Stimulated activated naive CD8-positive, alpha-beta T cell treated with anti-CD3 and anti-CD28 coated beads, Interleukin-15, Interleukin-2, amounts not matched to agents 100 U/mL and 50 U/mL, for 24 hours (primary cell): ENCODE measurements at regions not wholly inside any gene's neighbourhood (a gene's known extent, or its start where the extent isn't known, plus 50 kb on each side); places are given as distances from the start of the nearest gene placed in this dataset.
A peak's percentile ranks its signal among the peaks of the same experiment; 100 is the strongest.
"Not testable (repeated sequence)": the region's sequence is repeated elsewhere in the genome, so short reads cannot be mapped to it uniquely, and the experiment has no call there.

Source experiments
- ATAC-seq: fragments of 150-1000 bp; cut with Tn5 transposase; one replicate; pipeline ENCODE4 v1.10.0; 2021
- DNase-seq: peaks from one replicate; pipeline ENCODE4 v3.0.0; 2021

DNA sequence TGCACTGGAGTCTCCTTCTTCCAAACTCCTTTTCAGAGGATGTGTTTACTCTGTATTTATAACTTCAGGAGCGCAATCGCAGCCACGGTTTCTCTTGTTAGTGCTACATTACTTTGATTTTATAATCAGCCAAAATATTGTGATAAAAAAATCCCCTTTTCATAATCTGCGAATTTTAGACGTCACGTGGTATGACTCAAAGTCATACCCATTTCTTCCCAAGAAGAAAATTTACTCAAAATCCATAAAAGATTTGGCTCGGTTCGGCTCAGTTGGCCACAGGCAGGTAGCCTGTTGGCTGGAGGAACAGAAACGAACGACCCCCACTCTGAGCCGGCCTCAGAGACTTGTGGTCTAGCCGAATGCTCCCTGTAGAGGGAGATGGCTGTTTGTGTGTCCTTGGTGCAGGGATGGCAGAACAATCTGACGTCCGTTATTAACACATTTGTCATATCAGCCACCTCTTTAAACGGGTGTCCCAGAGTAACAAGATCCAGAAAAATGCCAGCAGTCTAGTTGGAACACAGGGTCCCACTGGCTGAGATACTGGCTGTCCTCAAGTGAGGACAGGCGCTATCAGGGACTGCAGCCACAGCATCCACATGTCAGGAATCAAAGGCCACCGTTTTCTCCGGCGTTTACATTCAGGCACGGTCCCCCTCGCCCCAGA lies 247.6 kb downstream of the DLL1 start:
- ATAC-seq (no peak), DNase-seq (no peak)

DNA sequence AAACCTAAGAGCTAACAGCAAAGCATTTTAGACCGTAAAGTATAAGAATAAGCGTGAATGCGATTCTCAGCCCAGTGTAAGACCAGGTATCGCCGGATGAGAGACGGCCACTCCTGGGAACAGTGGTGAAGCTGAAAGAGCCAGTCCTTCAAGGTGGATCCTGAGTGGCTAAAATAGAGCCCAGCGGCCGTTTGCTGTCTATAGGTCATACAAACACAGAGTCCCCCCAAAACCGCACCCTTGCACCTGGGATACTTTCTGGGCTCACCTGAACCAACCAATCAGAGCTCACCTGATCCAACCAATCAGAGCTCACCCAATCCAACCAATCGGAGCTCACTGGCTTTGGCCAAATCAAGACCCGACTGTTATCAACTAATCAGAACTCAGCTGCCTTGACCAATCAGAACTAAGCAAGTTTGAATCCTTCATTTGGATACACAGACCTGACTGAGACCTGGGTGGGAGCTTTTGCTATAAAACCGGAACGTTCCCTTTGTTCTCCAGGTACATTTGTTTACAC lies 248.2 kb downstream of the DLL1 start:
- ATAC-seq (no peak), DNase-seq (no peak)

DNA sequence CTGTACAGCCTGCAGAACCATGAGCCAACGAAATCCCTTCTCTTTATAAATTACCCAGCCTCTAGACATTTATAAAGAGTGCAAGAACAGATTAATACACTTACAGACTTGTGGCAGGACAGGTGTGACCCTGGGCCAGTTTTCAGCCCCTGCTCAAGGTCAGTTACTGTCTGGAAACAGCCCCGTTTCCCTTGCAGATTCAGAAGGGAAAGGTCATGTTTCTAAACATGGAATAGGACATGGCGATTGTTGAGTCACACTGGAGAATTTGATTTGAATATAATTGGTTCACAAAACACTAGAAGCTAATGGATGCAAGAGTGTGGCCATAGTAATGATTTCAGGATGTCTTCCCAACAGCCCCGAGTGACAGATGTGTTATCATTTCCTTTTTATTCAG lies 248.8 kb downstream of the DLL1 start:
- ATAC-seq, result no peak
- DNase-seq, result no peak

DNA sequence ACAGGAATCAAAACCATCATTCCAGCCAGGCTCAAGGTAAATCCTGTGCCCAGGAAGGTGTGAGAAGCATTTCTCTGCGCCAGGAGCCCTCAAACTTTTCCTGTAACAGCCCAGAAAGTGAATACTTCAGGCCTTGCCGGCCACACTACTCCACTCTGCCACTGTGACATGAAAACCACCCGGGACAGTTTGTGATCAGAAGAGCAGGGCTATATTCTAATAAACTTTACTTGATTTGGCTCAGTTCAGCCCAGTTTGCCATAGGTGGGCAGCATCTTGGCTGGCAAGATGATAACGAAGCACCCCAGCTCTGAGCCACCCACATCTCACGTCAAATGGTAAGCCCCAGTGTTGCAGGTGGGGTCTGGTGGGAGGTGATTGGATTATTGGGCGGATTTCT lies 249.4 kb downstream of the DLL1 start:
- DNase-seq, result no peak
- ATAC-seq, result no peak

DNA sequence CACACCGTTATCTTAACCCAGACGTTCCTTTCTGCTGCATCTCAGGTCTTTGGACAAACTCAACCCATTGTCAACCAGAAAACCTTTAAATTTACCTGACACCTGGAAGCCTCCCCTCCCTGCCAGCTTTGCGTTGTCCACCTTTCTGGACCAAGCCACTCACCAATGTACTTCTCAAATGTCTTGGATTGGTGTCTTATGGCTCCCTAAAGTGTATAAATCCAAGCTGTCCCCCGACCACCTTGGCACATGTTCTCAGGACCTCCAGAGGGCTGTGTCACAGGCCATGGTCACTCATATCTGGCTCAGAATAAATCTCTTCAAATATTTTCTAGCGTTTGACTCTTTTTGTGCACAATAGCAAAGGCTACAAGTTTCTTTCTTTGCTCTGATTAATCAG lies 250.0 kb downstream of the DLL1 start:
- DNase-seq (no peak), ATAC-seq (no peak)

DNA sequence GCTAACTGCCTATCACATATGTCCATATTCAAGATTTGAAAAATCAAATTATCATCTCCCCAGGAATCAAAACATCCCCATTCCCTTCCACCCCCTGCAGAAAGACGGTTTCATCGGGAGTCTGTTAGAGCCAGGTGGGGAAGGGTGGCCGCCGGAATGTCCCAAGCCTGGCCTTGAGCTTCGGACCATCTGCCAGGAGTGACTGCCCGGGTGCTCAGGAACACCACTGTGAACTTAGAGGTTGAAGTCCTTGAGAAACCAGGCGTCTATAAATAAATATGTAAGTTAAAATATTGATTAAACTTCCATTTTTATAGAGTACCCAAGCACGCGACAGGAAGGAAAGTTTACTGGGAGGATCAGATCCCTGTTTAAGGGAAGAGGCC lies 250.8 kb downstream of the DLL1 start:
- ATAC-seq (no peak), DNase-seq (no peak)

DNA sequence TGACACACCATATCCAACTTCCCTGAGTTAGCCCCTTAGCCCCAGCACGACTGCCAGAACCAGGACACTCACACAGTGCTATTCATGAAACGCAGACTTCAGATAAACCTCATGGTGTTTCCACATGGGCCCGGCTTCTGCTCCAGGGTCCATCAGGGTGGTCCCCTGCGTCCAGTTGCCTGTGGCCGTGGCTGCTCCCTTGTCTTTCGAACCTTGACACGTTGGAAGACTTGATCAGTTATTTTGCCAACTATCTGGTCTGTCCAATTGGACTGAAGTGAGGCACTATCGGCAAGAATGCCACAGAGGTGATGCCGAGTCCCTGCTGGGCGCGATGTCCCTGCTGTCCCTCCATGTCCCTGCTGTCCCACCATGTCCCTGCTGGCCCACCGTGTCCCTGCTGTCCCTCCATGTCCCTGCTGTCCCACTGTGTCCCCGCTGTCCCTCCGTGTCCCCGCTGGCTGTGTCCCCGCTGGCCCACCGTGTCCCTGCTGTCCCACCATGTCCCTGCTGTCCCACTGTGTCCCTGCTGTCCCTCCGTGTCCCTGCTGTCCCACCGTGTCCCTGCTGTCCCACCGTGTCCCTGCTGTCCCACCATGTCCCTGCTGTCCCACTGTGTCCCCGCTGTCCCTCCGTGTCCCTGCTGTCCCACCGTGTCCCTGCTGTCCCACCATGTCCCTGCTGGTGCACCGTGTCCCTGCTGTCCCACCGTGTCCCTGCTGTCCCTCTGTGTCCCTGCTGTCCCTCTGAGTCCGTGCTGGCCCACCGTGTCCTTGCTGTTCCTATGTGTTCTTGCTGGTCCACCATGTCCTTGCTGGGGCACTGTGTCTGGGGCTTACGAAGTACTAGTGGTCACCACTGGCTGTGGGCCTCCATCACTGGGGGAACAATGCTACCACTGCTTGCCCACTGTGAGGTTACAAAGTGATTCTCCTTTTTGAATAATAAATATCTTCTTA lies 251.4 kb downstream of the DLL1 start:
- DNase-seq (no peak), ATAC-seq (no peak)

DNA sequence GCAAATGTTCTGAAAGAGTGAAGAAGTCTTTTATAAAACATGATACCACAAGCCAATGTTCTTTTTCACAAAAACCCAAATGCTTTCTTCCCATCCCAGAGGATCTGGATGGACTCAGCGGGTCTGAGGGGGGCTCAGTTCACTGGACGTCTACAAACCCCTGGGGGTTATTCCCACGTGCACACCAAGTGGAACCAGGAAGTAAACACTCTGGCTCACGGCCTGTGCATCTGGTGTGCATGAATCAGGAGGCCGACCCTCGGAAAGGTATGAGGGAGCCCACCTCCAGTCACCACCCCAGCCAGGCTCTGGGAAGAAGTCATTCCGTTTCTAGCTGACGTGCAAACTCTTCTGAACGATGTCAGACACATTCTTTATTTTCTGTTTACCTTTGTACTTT lies 252.2 kb downstream of the DLL1 start:
- DNase-seq (no peak), ATAC-seq (no peak)

DNA sequence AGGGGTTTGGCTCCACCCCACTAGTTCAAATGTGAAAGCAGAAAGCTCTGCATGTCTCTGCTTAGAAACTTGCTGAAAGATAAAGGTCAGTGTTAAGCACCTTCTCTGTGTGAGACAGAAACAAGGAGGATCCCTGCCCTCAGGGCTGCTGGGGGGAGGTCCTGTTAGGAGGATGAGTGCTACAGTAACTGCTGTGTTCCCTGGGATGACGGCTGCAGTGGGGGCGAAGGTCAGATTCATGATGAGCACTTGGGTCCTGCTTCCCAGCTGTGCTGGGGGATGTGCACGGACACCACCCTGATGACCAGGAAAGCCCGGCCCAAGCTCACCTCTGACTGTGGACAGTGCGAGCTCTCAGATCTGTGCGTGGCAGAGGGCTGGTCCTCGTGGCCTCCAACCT lies 252.6 kb downstream of the DLL1 start:
- ATAC-seq, result no peak
- no peak for DNase-seq

DNA sequence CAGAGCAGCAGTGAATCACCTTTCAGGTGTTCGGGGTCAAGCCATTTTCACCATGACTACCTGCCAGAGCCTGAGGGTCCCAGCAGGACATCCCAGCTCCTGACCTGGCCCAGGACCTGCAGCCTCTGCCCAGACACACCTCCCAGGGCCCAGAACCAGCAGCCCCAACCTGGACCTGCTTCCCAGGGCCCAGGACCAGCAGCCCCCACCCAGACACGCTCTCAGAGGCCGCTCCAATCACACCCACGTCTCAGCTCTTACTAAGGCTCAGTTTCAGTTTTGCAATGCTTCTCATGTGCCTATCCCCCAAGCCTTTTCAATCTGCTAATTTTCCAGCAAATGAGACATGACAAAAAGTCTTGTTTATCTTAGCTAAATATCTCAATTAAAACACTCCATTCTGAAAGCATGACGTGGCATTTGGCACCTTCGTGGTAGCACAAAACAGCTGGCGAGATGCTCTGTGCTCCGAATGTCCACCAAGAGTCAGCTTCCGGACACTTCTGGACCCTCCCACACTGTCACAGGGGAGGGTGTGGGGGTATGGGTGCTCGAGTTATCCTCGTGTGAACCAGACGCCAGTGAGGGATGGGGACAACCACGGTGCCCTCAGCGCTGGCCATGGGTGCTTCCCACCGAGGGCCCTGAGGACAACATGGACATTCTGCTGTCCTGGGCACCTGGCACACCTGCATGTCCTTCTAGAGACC lies 253.2 kb downstream of the DLL1 start:
- ATAC-seq, result no peak
- DNase-seq, result no peak

DNA sequence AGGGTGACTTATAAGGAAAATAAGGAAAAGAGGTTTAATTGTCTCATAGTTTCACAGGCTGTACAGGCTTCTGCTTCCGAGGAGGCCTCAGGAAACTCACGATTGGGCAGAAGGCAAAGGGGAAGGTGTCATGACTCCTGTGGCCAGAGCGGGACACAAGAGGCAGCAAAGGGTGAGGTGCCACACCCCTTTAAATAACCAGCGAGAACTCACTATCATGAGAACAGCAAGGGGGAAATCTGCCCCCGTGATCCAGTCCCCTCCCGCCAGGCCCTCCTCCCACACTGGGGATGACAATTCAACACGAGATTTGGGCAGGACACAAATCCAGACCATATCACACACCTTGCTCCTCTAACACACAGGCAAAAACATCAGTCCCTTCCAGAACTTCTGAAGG lies 254.0 kb downstream of the DLL1 start:
- ATAC-seq, result no peak

DNA sequence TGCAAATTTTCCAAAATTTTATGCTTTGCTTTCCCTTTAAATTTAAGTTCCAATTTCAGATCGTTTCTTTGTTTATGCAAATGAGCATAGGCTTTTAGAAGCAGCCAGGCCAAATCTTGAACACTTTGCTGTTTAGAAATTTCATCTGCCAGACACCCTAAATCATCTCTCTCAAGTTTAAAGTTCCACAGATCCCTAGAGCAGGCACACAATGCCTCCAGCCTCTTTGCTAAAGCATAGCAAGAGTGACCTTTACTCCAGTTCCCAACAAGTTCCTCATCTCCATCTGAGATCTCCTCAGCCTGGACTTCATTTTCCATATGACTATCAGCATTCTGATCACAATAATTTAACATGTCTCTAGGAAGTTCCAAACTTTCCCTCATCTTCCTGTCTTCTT lies 254.5 kb downstream of the DLL1 start:
- ATAC-seq, DNase-seq: not testable (repeated sequence)

More for the DNA sequence above, 254.0 kb downstream of the DLL1 start:
- DNase-seq, result no peak

DNA sequence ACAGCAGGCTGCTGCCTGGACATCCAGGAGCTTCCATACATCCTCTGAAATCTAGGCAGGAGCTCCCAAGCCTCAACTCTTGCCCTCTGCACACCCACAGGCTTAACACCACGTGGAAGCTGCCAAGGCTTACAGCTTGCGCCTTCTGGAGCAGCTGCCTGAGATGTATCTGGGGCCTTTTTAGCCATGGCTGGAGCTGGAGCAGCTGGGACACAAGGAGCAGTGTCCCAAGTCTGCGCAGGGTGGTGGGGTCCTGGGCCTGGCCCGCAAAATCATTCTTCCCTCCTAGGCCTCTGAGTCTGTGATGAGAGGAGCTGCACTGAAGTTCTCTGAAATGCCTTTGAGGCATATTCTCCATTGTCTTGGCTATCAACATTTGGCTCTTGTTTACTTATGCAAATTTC lies 255.0 kb downstream of the DLL1 start:
- ATAC-seq (no peak), DNase-seq (no peak)

DNA sequence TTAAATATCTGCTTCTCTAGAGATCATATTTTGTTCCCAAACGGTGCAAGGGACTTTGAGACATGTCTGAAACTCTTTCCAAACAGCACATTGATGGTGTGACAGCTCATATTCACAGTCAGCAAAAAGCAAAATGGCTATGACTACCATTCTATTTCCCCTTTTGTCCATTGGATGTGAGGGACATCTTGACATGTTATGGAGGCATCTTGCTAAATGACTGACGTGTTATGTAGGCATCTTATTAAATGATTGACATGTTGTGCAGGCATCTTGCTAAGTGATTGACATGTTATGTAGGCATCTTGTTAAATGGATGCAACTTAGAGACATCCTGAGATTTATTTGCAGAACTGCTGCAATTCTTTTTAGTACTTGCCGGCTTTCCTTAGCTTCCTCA lies 255.8 kb downstream of the DLL1 start:
- no peak for ATAC-seq

DNA sequence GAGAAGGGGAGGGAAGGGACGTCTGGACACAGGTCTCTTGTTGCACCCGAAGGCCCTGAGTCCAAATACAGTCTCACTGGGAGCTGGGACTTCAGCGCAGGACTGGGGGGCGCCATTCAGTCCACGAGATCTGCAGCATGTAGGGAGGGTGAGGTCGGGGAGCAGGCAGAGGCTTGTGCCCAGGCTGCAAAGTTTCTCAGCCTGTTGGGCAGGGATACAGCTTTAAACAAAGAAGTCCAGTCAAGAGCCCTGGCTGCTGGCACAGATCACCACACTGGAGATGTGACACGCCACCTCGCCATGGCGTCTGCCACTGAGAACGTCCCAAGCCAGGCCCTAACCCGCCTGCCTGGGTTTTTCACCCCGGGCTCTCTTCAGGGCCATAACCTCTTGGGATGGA lies 256.6 kb downstream of the DLL1 start:
- ATAC-seq, result no peak
- no peak for DNase-seq

More for the DNA sequence above, 255.8 kb downstream of the DLL1 start:
- DNase-seq, result no peak

DNA sequence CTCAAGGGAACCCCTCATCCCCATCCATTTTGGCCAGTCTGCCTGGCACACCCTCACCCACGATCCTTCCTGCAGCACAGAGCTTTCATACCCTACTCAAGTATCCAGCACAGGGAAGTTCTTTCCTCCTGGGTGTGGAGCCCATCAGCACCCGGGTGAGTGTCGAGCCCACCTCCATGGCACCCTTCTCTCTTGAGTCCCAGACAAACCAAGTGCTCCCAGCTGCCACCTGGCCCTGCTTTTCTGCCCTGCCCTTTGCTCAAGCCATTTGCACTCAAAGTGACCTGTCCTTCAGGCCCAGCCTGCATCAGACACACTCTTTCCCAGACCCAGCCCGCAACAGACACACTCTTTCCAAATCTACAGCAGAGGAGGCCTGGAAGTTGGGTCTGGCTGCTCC lies 257.2 kb downstream of the DLL1 start:
- no peak for ATAC-seq
- no peak for DNase-seq

DNA sequence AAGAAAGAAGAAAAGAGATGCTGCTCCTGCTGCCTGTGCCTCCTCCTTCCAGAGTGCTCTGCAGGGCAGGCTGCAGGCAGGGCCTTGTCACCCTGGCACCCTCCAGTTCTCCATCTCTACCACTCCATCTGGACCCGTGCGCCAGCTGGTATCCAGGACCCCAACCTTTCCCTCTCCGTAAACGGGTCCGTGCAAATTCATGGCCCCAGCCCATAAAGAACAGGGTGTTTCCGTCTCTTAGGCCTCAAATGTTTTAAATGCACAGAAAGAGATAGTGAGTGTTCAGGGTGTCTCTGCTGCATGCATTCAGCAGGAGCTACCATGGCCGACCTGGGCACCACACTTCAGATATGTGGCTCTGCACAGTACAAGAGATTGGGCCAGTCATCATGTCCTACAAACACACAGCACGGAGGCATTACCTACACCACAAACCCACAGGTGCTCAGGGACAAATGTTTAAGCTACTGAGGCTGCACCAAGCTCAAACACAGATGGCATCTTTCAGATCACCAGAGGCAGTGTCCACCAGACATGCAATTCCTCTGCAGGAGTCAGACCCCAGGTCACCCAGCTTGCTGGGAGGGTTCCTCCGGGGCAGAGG lies 258.1 kb downstream of the DLL1 start:
- ATAC-seq, result peak; percentile 15
- no peak for DNase-seq

DNA sequence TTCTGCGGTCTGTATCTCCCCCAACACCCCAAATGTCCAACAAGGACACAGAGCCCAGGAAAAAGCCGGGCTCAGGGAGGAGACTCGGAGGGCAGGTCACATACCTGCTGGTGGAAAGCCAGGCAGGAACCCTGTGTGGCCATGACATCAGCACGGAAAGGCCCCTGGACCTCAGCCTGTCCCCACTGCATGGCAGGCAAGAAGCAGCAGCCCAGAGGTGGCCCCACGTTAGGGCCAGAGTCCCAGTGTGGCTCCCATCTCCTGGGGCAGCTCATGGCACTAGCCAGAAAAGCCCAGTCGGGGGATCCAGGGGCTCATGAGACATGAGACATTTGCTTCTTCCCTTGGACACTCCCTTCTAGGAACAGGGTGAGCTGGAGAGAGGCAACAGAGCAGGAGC lies 258.7 kb downstream of the DLL1 start:
- no peak for DNase-seq
- no peak for ATAC-seq

DNA sequence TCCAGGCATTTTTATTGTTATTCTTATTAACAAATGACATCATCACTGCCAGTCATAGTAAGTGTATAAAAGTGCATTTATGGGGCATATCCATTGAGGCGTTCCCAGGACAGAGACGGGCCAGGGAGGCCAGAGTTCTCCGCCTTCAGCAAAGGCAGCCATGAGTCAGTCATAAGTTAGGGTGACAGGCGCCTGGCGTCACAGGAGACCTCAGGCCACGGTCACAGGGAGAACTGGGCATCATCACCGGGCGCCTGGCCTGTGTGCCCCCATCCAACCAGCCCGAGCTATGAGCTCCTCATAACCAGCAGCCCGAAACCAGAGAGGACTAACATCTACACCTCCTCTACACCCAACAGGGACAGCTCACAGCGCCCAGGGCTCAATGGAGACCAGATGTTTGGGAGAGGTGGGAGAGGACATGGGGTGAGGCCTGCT lies 259.2 kb downstream of the DLL1 start:
- DNase-seq (no peak), ATAC-seq (no peak)

DNA sequence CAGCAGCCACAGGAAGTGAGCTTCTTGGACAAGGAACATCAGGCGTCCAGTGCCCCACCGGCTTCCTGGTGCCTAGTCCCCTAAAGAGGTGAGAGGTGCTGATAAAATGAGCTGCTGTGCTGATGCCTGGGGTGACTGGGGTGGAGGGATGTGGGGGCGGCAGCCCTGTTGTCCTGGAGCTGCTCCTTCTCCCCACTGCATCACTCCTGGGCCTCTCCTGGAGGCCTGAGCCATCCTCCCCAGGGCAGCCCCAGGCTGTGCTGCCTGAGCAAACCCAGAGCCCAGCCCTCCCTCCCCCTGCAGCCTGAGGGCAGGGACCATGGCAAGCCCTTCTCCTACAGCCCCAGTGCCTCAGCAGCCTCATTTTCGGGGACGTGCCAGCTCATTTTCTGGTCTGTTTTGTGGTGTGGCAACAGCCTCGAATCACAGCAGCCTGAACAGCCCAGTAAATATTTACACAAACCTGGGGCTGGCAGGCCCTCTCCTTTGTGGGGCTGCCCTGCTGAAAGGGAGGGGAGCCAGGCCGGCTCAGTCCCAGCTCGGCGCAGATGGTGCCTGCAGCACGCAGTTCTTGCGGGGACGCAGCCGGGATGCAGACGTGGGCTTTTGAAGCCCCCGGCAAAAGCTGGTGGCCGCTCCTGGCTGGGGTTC lies 259.9 kb downstream of the DLL1 start:
- ATAC-seq, result no peak
- no peak for DNase-seq

DNA sequence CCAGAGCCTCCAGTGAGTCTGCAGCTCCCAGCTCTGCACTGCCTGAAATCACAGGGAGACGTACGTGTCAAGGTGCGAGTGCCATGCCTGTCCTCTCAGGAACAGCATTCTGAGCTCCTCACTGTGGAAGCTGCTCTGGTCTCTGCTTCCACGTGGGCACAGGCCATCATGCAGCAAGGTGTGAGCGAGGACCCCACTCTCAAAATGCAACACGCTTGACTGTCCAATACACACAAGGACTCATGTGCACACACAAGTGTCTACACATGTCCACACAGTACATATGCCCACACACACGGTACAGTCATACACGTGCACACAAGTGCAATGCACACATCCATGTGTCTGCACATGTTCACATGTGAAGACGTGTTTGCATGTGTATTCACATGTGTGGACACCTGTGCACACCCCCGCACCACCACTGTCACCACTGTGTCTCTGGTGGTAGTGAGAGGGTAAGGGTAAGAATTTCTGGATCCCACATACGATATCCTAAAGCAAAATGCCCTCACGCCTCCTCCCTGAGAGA lies 260.5 kb downstream of the DLL1 start:
- ATAC-seq (no peak), DNase-seq (no peak)
